Esophagus muscularis mucosa (tissue), 4 donors: ENCODE measurements at regions not wholly inside any gene's neighbourhood (a gene's known extent, or its start where the extent isn't known, plus 50 kb on each side); places are given as distances from the start of the nearest gene placed in this dataset.

Experiments
- EP300 ChIP-seq: sonication (generic); formaldehyde crosslinking; IDR thresholded peaks from one replicate; pipeline ENCODE4 v1.6.1; 2017; ENCODE audit warnings: antibody characterized with exemption
- POLR2A ChIP-seq: fragments of 450-650 bp; IDR thresholded peaks from one replicate; pipeline ENCODE4 v1.6.1; 2017; ENCODE audit warnings: antibody characterized with exemption, moderate library complexity, mild to moderate bottlenecking, low read depth
- POLR2AphosphoS5 ChIP-seq, 2 donors: sonication (generic); formaldehyde crosslinking; IDR thresholded peaks; one replicate each; pipeline ENCODE4 v1.6.1; 2017; ENCODE audit warnings: antibody characterized with exemption in 2 of 2
- TF ChIP-seq, protein P1 (sequence below), 3 experiments: fragments of 200-600 bp in 2 of 3; fragments of 450-650 bp in 1 of 3; sonication (generic) in 2 of 3; IDR thresholded peaks; one replicate each; pipeline ENCODE4 v1.5.1; 2017 to 2019; ENCODE audit warnings: antibody characterized with exemption in 3 of 3, mild to moderate bottlenecking in 2 of 3, moderate library complexity in 1 of 3

DNA sequence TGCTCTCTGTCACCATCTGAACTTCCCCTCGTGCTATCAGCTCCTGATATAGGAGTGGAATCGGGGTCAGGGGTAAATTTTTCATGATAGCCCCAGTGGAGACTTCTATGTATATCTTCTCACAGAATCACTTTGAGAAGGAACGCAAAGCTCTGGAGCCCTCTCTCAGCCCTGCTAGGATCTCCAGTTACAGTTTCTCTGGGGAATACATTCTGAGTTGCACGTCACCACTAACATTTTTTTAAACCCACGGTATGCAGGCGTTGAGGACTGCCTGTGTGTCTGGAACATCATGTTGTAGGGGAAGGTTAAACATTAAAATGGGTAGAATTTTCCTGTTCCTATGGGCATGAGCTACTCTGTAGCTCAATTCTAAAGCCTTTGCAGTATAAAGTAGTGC is 116.4 kb upstream of the FAM78B start:
- TF ChIP-seq, protein P1, sequence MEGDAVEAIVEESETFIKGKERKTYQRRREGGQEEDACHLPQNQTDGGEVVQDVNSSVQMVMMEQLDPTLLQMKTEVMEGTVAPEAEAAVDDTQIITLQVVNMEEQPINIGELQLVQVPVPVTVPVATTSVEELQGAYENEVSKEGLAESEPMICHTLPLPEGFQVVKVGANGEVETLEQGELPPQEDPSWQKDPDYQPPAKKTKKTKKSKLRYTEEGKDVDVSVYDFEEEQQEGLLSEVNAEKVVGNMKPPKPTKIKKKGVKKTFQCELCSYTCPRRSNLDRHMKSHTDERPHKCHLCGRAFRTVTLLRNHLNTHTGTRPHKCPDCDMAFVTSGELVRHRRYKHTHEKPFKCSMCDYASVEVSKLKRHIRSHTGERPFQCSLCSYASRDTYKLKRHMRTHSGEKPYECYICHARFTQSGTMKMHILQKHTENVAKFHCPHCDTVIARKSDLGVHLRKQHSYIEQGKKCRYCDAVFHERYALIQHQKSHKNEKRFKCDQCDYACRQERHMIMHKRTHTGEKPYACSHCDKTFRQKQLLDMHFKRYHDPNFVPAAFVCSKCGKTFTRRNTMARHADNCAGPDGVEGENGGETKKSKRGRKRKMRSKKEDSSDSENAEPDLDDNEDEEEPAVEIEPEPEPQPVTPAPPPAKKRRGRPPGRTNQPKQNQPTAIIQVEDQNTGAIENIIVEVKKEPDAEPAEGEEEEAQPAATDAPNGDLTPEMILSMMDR (IDR thresholded peaks at IDR 0.05) = no peak
- TF ChIP-seq POLR2AphosphoS5 (IDR thresholded peaks at IDR 0.05) (no peak), POLR2A (no peak), EP300 (no peak)
